ENCODE measurements at regions not wholly inside any gene's neighbourhood (a gene's known extent, or its start where the extent isn't known, plus 50 kb on each side); places are given as distances from the start of the nearest gene placed in this dataset.
"Not testable (repeated sequence)": the region's sequence is repeated elsewhere in the genome, so short reads cannot be mapped to it uniquely, and the experiment has no call there.

DNA sequence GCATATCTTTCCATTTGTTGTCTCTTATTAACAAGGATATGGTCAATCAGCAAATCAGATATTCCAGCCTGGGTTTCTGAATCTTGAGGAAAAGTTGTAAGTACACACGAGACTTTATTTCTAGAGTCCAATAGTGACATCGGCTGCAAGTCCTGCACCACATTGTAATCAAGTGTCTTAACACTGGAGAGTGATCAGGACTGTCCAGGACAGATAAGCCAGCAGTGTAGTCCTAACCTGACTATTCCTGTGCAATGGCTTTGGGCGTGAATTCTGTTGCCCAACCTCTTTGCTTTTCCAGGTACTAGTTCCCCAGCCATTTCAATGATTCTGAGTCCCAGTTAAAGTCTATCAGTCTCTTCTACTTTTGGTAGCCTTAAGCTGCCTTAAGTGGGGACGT is 395.0 kb downstream of the PCDH10 start:
- no peak overlapping the region for H3K4me3 Mint-ChIP-seq
- intact Hi-C loops (cut with micrococcal nuclease), result no loop called here
- no peaks in the 10 kb centered on the region for H3K36me3 Mint-ChIP-seq (ENCODE audit: low read depth)
- no peaks in the 10 kb centered on the region for H3K9me3 Mint-ChIP-seq
- H3K27me3 Mint-ChIP-seq, result no peaks in the 10 kb centered on the region
- no peak for DNase-seq
- no peaks in the 10 kb centered on the region for H3K4me1 Mint-ChIP-seq
- H3K27ac Mint-ChIP-seq, result no peak overlapping the region

DNA sequence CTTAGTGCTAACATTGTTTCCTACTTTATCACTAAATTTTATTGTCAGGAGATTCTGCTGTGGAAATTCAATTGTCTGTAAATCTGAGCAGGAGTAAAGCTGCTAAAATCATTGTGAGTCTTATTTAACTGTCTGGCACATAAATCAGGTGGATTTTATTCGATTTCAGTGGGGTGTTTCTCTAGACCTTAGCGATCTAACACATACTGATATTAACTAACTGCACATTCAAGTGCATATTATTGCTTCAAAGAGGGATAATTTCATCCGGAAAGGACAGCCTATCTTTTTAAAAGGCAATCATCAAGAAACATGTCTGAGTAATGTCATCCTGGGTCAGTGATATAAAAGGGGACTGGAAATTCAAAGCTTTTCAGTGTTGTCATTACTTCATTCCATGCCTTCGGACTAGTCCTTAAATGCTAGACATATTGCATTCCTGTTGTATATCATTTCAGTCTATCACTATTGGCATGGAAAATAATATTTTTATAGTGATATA is 388.7 kb downstream of the PCDH10 start:
- no peak overlapping the region for H3K4me3 Mint-ChIP-seq
- no peaks in the 10 kb centered on the region for H3K36me3 Mint-ChIP-seq (ENCODE audit: low read depth)
- intact Hi-C loops (cut with micrococcal nuclease), result no loop called here
- no peaks in the 10 kb centered on the region for H3K9me3 Mint-ChIP-seq
- no peaks in the 10 kb centered on the region for H3K4me1 Mint-ChIP-seq
- no peak overlapping the region for H3K27ac Mint-ChIP-seq
- no peak for DNase-seq
- H3K27me3 Mint-ChIP-seq, result no peaks in the 10 kb centered on the region

DNA sequence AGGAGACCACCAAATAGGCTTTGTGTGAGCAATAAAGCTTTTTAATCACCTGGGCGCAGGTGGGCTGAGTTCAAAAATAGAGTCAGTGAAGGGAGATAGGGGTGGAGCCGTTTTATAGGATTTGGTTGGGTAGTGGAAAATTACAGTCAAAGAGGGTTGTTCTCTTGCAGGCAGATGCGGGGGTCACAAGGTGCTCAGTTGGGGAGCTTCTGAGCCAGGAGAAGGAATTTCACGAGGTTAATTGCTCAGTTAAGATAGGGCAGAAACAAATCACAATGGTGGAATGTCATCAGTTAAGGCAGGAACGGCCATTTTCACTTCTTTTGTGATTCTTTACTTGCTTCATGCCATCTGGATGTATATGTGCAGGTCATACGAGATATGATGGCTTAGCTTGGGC is 385.1 kb downstream of the PCDH10 start:
- H3K27me3 Mint-ChIP-seq; H3K36me3 Mint-ChIP-seq (ENCODE audit: low read depth); H3K4me1 Mint-ChIP-seq; H3K4me3 Mint-ChIP-seq; DNase-seq; H3K27ac Mint-ChIP-seq; H3K9me3 Mint-ChIP-seq; intact Hi-C loops (cut with micrococcal nuclease): not testable (repeated sequence)

DNA sequence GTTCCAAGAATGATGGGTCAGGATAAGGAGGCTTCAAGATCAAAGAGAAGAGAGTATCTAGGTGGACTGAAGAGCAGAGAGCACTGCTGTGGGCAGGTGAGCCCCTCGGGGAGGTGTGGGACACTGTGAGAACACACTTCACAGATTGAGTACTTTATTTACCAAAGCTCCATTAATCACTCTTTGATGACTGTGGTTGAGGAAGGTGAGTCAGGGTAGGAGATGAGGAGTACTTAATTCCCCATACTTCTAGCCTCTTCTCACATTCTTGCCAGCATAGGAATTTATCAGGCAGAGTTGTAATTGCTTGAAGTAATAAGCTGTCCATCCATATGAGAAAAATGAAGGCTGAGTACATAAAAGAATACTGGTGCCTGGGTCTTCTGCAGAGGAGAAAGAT is 375.3 kb downstream of the PCDH10 start:
- intact Hi-C loops (cut with micrococcal nuclease), result no loop called here
- H3K4me3 Mint-ChIP-seq, result no peak overlapping the region
- DNase-seq, result no peak
- no peaks in the 10 kb centered on the region for H3K27me3 Mint-ChIP-seq
- no peaks in the 10 kb centered on the region for H3K4me1 Mint-ChIP-seq
- H3K36me3 Mint-ChIP-seq (ENCODE audit: low read depth), result no peaks in the 10 kb centered on the region
- H3K27ac Mint-ChIP-seq, result no peak overlapping the region
- H3K9me3 Mint-ChIP-seq, result no peaks in the 10 kb centered on the region

DNA sequence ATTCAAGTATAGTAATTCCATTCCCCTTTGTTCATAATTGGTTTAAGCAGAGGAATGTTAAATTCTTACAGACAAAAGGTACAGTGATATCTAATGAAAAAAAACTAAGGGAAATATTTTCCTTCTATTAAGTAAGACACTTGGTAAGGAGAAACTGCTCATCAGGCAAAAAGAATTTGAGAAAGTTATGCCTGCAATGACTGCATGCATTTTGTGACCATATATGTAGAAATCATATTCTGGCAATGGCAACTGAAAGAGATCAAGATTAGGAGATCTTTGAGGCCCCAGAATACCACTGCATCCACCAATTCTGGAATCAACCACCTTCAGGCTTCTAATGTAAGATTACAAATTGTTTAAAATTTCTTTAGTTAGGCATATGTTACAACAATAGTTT is 364.8 kb downstream of the PCDH10 start:
- no peaks in the 10 kb centered on the region for H3K36me3 Mint-ChIP-seq (ENCODE audit: low read depth)
- H3K4me1 Mint-ChIP-seq, result no peaks in the 10 kb centered on the region
- DNase-seq, result no peak
- H3K27ac Mint-ChIP-seq, result no peak overlapping the region
- H3K9me3 Mint-ChIP-seq, result peaks cover 12% of the 10 kb centered on the region
- H3K27me3 Mint-ChIP-seq, result no peaks in the 10 kb centered on the region
- H3K4me3 Mint-ChIP-seq, result no peak overlapping the region
- intact Hi-C loops (cut with micrococcal nuclease), result no loop called here

DNA sequence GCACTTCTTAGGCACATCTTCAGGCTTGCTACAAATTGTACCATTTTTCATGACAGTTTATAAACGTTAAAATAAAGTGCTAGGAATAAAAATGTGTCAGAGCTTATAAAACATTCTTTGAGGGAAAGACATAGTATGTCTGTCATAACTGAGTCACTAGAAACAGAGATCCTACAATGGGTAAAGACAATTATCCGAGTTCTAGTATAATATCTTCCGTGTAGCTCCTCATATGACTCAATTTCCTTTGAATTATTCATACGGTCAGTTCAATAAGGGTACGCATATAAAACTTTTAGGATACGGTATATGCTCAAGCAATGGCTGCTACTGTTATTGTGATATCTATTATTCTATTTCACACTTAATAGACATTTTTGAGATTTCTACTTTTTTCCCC is 349.1 kb downstream of the PCDH10 start:
- intact Hi-C loops (cut with micrococcal nuclease), result no loop called here
- Mint-ChIP-seq H3K4me3 (no peak overlapping the region), H3K4me1 (no peaks in the 10 kb centered on the region), H3K36me3 (ENCODE audit: low read depth) (no peaks in the 10 kb centered on the region), H3K9me3 (no peaks in the 10 kb centered on the region), H3K27me3 (no peaks in the 10 kb centered on the region), H3K27ac (no peak overlapping the region)
- DNase-seq, result no peak

DNA sequence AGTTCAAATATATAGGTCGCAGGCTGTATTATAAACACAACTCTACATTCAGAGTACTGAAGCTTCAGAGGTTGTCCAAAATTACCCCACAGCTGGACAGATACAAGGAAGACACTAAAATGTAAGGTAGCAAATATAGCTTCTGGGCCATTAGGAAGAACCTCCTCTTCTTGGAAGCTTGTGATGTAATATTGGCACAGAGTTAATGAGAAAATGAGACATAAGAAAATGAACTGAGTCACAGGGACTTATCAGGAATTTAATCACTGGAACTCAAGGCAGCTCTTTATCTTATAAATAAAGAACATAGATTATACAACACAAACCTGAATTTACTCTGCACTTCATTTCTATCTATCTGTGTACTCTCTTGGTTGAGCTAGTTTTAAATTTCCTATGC is 344.7 kb downstream of the PCDH10 start:
- no peaks in the 10 kb centered on the region for H3K9me3 Mint-ChIP-seq
- intact Hi-C loops (cut with micrococcal nuclease), result no loop called here
- no peak overlapping the region for H3K27ac Mint-ChIP-seq
- H3K4me3 Mint-ChIP-seq, result no peak overlapping the region
- H3K27me3 Mint-ChIP-seq, result no peaks in the 10 kb centered on the region
- no peaks in the 10 kb centered on the region for H3K4me1 Mint-ChIP-seq
- no peaks in the 10 kb centered on the region for H3K36me3 Mint-ChIP-seq (ENCODE audit: low read depth)
- DNase-seq, result no peak

DNA sequence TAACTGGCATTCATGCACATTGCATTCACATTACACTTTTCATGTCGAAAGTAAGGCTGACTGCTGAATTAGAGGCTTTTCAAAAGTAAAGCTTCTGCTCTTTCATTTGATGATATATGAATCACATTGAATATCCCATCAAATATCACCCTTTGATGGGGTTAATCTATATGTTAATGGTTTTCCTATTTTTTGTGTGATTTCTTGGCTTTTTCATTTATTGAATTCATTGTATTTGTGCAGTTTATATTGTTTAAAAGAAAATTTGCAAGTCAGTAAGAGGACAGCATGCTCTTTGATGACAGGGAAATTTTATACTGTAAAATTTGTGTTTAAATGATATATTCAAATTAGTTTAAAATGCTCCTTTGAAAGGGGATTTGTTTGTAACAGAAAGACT is 344.1 kb downstream of the PCDH10 start:
- DNase-seq, result no peak
- intact Hi-C loops (cut with micrococcal nuclease), result no loop called here
- Mint-ChIP-seq H3K27me3 (no peaks in the 10 kb centered on the region), H3K9me3 (no peaks in the 10 kb centered on the region), H3K27ac (no peak overlapping the region), H3K4me3 (no peak overlapping the region), H3K36me3 (ENCODE audit: low read depth) (no peaks in the 10 kb centered on the region), H3K4me1 (no peaks in the 10 kb centered on the region)

DNA sequence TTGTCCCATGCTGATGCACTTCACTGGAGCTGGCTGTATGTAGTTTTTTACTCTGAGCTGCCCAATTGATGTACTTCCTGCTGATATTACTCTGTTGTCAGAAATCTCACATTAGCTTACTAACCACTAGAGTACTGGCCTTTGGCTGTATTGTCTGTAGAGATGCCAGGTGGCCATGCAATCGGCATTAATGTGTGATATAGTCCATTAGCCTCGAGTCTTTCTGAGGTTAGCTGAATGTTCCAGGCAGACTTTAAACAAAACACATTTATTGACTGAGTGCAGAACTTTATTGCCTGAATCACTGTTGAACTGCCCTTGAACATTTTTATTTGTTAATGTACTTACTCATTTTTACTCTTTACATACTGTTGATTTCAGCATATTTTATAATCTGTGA is 335.2 kb downstream of the PCDH10 start:
- DNase-seq, result no peak
- H3K4me3 Mint-ChIP-seq, result no peak overlapping the region
- H3K27me3 Mint-ChIP-seq, result no peaks in the 10 kb centered on the region
- H3K36me3 Mint-ChIP-seq (ENCODE audit: low read depth), result no peaks in the 10 kb centered on the region
- no peaks in the 10 kb centered on the region for H3K4me1 Mint-ChIP-seq
- peaks cover 5% of the 10 kb centered on the region for H3K9me3 Mint-ChIP-seq
- no peak overlapping the region for H3K27ac Mint-ChIP-seq
- intact Hi-C loops (cut with micrococcal nuclease), result no loop called here

DNA sequence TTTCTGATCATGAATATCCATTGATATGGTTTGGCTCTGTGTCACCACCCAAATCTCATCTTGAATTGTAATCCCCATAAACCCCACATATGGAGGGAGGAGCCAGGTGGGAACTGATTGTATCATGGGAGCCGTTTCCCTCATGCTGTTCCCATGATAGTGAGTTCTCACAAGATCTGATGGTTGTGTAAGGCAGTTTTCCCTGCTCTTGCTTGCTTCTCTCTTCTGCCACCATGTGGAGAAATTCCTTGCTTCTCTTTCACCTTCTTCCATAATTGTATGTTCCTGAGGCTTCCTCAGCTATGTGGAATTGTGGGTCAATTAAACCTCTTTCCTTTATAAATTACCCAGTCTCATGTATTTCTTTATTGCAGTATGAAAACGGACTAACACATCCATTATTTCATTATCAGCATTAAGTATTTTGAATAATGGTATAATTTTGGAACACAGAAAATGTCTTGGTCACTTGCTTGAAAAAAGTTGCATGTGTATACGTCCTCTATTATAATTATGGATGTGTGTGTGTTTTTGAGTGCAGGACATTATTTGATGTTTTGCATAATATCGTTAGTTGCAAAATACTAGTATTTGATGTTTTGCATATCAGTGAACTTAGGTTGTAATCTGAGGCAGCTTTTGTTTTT is 334.6 kb downstream of the PCDH10 start:
- no peaks in the 10 kb centered on the region for H3K4me1 Mint-ChIP-seq
- no peaks in the 10 kb centered on the region for H3K27me3 Mint-ChIP-seq
- intact Hi-C loops (cut with micrococcal nuclease), result no loop called here
- H3K27ac Mint-ChIP-seq, result no peak overlapping the region
- H3K4me3 Mint-ChIP-seq, result no peak overlapping the region
- DNase-seq, result no peak
- peaks cover 5% of the 10 kb centered on the region for H3K9me3 Mint-ChIP-seq
- no peaks in the 10 kb centered on the region for H3K36me3 Mint-ChIP-seq (ENCODE audit: low read depth)

DNA sequence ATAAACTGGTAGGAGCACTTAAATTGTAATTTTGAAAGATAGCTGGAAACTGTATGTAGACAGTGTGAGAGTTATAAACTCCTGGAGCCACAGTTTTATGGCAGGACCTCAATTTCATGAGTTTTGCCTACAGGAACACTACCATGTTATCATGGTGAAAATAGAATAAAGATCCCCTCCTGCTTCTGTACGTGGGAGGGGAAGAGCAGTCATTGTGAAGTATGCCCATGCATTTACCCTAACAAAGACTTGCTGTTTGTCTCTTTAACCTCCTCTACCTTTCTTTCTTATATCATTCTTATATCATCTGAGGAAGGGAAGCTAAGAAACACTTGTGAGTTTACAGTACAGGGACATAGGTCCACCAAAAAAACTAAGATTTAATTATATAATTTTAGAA is 327.0 kb downstream of the PCDH10 start:
- no peaks in the 10 kb centered on the region for H3K36me3 Mint-ChIP-seq (ENCODE audit: low read depth)
- no peaks in the 10 kb centered on the region for H3K4me1 Mint-ChIP-seq
- H3K27ac Mint-ChIP-seq, result no peak overlapping the region
- H3K27me3 Mint-ChIP-seq, result no peaks in the 10 kb centered on the region
- intact Hi-C loops (cut with micrococcal nuclease), result no loop called here
- DNase-seq, result no peak
- H3K9me3 Mint-ChIP-seq, result no peaks in the 10 kb centered on the region
- H3K4me3 Mint-ChIP-seq, result no peak overlapping the region

DNA sequence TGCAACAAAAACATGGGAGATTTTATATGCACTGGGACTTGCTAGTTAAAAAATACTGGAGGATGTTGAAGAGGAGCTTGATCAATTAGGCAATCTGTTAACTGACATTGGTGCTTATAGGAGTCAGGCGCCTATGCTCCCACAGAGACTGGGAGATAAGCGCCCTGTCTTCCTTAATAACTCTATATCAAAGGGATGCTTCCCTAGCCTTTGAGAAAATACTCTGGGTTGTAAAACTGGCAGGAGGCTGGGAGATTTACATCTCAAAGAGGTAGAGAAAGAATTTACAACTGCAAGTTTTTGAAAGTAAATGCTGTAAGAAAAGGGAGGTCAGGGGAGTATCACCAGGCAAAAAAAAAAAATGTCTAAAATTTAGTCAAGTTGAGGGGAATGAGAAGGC is 325.4 kb downstream of the PCDH10 start:
- Mint-ChIP-seq H3K27ac (no peak overlapping the region), H3K36me3 (ENCODE audit: low read depth) (no peaks in the 10 kb centered on the region), H3K4me1 (no peaks in the 10 kb centered on the region), H3K27me3 (no peaks in the 10 kb centered on the region), H3K9me3 (no peaks in the 10 kb centered on the region), H3K4me3 (no peak overlapping the region)
- no peak for DNase-seq
- intact Hi-C loops (cut with micrococcal nuclease), result no loop called here

DNA sequence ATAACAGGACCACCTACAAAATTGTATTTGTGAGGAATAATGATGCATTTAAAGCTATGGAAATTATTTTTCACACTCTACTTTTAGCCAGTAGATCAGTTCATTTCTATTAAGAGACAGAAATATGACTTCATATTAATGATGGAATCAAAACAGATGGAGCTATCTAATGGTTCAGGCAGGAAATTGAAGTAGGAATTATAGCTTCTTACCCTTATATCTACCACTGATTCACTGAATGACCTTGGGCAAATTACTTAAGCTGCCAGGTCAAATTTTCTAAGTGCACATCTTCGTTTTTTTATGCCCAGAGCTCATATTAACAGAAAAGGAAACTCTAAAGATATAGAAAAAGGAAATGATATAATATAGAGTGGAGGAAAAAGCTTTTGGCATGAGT is 323.1 kb downstream of the PCDH10 start:
- H3K9me3 Mint-ChIP-seq, result no peaks in the 10 kb centered on the region
- H3K36me3 Mint-ChIP-seq (ENCODE audit: low read depth), result no peaks in the 10 kb centered on the region
- no peaks in the 10 kb centered on the region for H3K4me1 Mint-ChIP-seq
- no peak overlapping the region for H3K4me3 Mint-ChIP-seq
- no peaks in the 10 kb centered on the region for H3K27me3 Mint-ChIP-seq
- DNase-seq, result no peak
- intact Hi-C loops (cut with micrococcal nuclease), result no loop called here
- H3K27ac Mint-ChIP-seq, result no peak overlapping the region

DNA sequence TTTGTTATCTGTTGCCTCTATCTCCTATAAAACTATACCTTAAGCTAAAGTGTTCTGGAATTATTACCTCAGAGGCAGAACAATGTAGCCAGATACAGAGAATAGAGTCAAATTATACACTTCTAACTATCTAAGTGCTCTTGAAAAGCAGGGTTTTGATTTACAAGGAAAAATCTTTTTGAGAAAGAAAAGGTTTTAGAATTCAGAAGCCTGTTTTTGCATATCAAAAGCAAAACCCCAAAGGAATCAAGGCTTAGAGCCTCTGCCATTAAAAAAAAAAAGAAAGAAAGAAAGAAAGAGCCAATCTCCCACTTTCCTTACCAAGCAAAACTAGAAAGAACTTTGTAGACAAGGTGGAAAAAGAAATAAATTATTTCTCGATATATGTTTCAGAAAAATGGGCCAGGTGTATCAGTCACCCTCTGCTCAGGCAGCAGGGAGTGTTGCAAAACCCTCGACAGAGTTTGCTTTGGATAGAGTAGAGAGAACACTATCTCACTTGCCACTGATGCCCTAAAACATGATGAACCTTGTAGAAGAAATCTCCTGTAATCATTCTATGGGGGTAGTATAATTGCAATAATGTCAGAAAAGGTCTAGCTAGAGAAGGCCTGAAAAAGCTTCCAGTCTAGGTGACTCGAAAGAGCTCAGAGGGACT is 318.3 kb downstream of the PCDH10 start:
- H3K9me3 Mint-ChIP-seq, result no peaks in the 10 kb centered on the region
- H3K27me3 Mint-ChIP-seq, result no peaks in the 10 kb centered on the region
- no peak for DNase-seq
- H3K27ac Mint-ChIP-seq, result no peak overlapping the region
- H3K4me1 Mint-ChIP-seq, result no peaks in the 10 kb centered on the region
- H3K4me3 Mint-ChIP-seq, result no peak overlapping the region
- intact Hi-C loops (cut with micrococcal nuclease), result no loop called here
- H3K36me3 Mint-ChIP-seq (ENCODE audit: low read depth), result no peaks in the 10 kb centered on the region

DNA sequence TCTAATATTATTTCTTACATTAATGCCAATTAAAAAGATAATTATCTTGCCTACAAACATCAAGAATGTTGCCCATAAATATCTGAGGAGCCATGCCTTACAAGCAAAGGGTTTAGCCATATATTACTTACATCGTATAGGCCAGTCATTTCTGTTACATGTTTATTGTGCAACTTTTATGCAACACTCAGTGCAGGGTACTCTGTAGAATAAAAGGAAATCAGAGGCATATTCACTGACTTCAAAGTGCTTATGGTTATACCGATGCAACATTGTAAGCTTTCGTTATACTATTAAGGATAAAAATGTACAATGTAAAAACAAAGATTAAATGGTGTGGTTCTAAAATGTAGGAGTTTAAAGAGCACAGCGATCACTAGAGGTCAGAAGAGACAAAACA is 315.9 kb downstream of the PCDH10 start:
- Mint-ChIP-seq H3K27me3 (no peaks in the 10 kb centered on the region), H3K9me3 (no peaks in the 10 kb centered on the region), H3K4me3 (no peak overlapping the region), H3K4me1 (no peaks in the 10 kb centered on the region), H3K36me3 (ENCODE audit: low read depth) (no peaks in the 10 kb centered on the region), H3K27ac (no peak overlapping the region)
- intact Hi-C loops (cut with micrococcal nuclease), result no loop called here
- DNase-seq, result no peak
